ENCODE measurements at regions not wholly inside any gene's neighbourhood (a gene's known extent, or its start where the extent isn't known, plus 50 kb on each side); places are given as distances from the start of the nearest gene placed in this dataset.

- TF ChIP-seq EZH2 (IDR thresholded peaks at IDR 0.05; ENCODE audit: insufficient read depth, poor library complexity, severe bottlenecking) (no peak), EZH2phosphoT487 (IDR thresholded peaks at IDR 0.05; ENCODE audit: insufficient read depth, low read depth) (no peak)
These were observed 50.9 kb downstream of the ILRUN start for GRCh38 chr6:34645627-34646026.
